ENCODE measurements at regions not wholly inside any gene's neighbourhood (a gene's known extent, or its start where the extent isn't known, plus 50 kb on each side); places are given as distances from the start of the nearest gene placed in this dataset.

DNA sequence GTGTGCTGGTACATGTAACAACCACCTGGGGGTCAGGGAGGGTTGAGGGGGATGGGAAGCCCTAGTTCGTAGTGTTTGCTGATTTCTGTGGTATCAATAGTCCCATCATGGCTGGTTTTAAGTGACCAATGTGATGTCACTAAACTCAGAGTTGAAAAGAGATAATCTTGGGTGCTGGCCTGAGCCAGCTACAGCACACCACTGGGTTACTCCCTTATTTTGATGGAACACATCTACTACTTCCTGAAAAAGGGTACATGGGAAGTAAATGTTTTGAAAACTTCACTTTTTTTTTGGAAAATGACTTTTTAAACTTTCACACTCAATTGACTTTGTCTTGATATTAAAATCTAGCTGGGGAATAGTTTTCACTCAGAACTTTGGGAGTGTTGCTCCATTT, 87.0 kb upstream of the CXCR4 start:
- Histone ChIP-seq H2BK120ac (ENCODE audit: low read depth, low read length, poor library complexity, severe bottlenecking) (no peak overlapping the region), H3K4me2 (ENCODE audit: insufficient read depth, insufficient read length, low read length) (no peak overlapping the region), H3K23ac (ENCODE audit: insufficient read length, low read depth, low read length) (no peak overlapping the region), H4K91ac (ENCODE audit: insufficient read length, low read depth, low read length) (no peak overlapping the region), H3K9ac (ENCODE audit: extremely low read depth, insufficient read length, low read length) (no peak overlapping the region), H3K79me1 (ENCODE audit: insufficient read depth, low read depth, low read length, poor library complexity, severe bottlenecking) (no peaks in the 10 kb centered on the region), H4K8ac (replicated peaks; ENCODE audit: insufficient read length, low read depth, low read length) (no peak overlapping the region), H2BK5ac (ENCODE audit: insufficient read length, low read length) (no peak overlapping the region), H3K27ac (ENCODE audit: insufficient read length, low read depth, low read length) (no peak overlapping the region), H2AK5ac (ENCODE audit: insufficient read length, low read length) (no peak overlapping the region), H4K20me1 (ENCODE audit: control insufficient read depth, insufficient read depth, insufficient read length) (no peaks in the 10 kb centered on the region), H3K18ac (ENCODE audit: insufficient read length, low read depth, low read length) (no peak overlapping the region), H3K4ac (ENCODE audit: low read depth, low read length) (no peak overlapping the region), H3K14ac (ENCODE audit: insufficient read depth, low read length) (no peak overlapping the region), H2BK12ac (ENCODE audit: insufficient read length, low read depth, low read length) (no peak overlapping the region), H3K23me2 (ENCODE audit: insufficient read length, low read depth, low read length, poor library complexity, severe bottlenecking) (no peaks in the 10 kb centered on the region), H2AFZ (ENCODE audit: low read length) (no peak overlapping the region), H3K79me2 (ENCODE audit: insufficient read depth, low read length) (no peaks in the 10 kb centered on the region), H2BK20ac (ENCODE audit: low read depth, low read length, poor library complexity, severe bottlenecking) (no peak overlapping the region), H3K56ac (ENCODE audit: insufficient read length, low read depth, low read length) (no peak overlapping the region), H3K27me3 (ENCODE audit: insufficient read depth, low read length) (no peaks in the 10 kb centered on the region), H2BK15ac (ENCODE audit: low read depth, low read length) (no peak overlapping the region), H4K5ac (ENCODE audit: insufficient read length, low read depth, low read length) (no peak overlapping the region), H3K9me3 (ENCODE audit: control insufficient read depth, low read depth, low read length) (no peaks in the 10 kb centered on the region), H3K4me1 (ENCODE audit: insufficient read depth, low read length) (no peaks in the 10 kb centered on the region), H3T11ph (ENCODE audit: low read length) (no peak overlapping the region)
- peaks cover 4% of the 10 kb centered on the region for H3K27me3 Mint-ChIP-seq (ENCODE audit: low read depth)
- peaks cover 22 to 27% of the 10 kb centered on the region in 2 experiments for H3K9me3 Mint-ChIP-seq
- no peak for DNase-seq
- H3K4me3 Mint-ChIP-seq, result no peak overlapping the region
- H3K27ac Mint-ChIP-seq, result no peak overlapping the region
- no CpG with 5 or more reads among the region's 1 CpG for WGBS (ENCODE audit: extremely low coverage, insufficient read length, low lambda C conversion rate)
- TF ChIP-seq, protein P1, sequence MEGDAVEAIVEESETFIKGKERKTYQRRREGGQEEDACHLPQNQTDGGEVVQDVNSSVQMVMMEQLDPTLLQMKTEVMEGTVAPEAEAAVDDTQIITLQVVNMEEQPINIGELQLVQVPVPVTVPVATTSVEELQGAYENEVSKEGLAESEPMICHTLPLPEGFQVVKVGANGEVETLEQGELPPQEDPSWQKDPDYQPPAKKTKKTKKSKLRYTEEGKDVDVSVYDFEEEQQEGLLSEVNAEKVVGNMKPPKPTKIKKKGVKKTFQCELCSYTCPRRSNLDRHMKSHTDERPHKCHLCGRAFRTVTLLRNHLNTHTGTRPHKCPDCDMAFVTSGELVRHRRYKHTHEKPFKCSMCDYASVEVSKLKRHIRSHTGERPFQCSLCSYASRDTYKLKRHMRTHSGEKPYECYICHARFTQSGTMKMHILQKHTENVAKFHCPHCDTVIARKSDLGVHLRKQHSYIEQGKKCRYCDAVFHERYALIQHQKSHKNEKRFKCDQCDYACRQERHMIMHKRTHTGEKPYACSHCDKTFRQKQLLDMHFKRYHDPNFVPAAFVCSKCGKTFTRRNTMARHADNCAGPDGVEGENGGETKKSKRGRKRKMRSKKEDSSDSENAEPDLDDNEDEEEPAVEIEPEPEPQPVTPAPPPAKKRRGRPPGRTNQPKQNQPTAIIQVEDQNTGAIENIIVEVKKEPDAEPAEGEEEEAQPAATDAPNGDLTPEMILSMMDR (conservative IDR thresholded peaks at IDR 0.05), result no peak
- H3K4me1 Mint-ChIP-seq, result no peaks in the 10 kb centered on the region
- peaks cover 2 to 21% (median 11%) of the 10 kb centered on the region in 3 experiments; a peak in 5 of 7 replicates for H3K36me3 Mint-ChIP-seq (ENCODE audit: insufficient read depth in 1 of 3, low read depth in 3 of 3)
